ENCODE measurements at regions not wholly inside any gene's neighbourhood (a gene's known extent, or its start where the extent isn't known, plus 50 kb on each side); places are given as distances from the start of the nearest gene placed in this dataset.

- DNase-seq (ENCODE audit: low read depth) = no peak
- H3K4me3 ChIP-seq (ENCODE audit: low read depth, low read length) = no peak overlapping the region
- TF ChIP-seq CTCF (IDR thresholded peaks at IDR 0.05; ENCODE audit: insufficient read depth, low read depth, low read length) = no peak
Measured at GRCh38 chr6:147979966-147980365, 362.7 kb upstream of the SASH1 start.

GRCh38 chr6:147983581-147984366 is 358.9 kb upstream of the SASH1 start:
- DNase-seq (ENCODE audit: low read depth) = no peak
- no peak overlapping the region for H3K4me3 ChIP-seq (ENCODE audit: low read depth, low read length)
- TF ChIP-seq CTCF (IDR thresholded peaks at IDR 0.05; ENCODE audit: insufficient read depth, low read depth, low read length) = no peak

GRCh38 chr6:147986846-147987245 is 355.8 kb upstream of the SASH1 start:
- H3K4me3 ChIP-seq (ENCODE audit: low read depth, low read length) = no peak overlapping the region
- no peak for DNase-seq (ENCODE audit: low read depth)
- no peak for TF ChIP-seq CTCF (IDR thresholded peaks at IDR 0.05; ENCODE audit: insufficient read depth, low read depth, low read length)

- no peak for DNase-seq (ENCODE audit: low read depth)
- H3K4me3 ChIP-seq (ENCODE audit: low read depth, low read length) = no peak overlapping the region
- no peak for TF ChIP-seq CTCF (IDR thresholded peaks at IDR 0.05; ENCODE audit: insufficient read depth, low read depth, low read length)
Measured at GRCh38 chr6:147990159-147990558, 352.5 kb upstream of the SASH1 start.

GRCh38 chr6:147991961-147992360 is 350.7 kb upstream of the SASH1 start:
- H3K4me3 ChIP-seq (ENCODE audit: low read depth, low read length) = no peak overlapping the region
- TF ChIP-seq CTCF (IDR thresholded peaks at IDR 0.05; ENCODE audit: insufficient read depth, low read depth, low read length) = no peak
- no peak for DNase-seq (ENCODE audit: low read depth)

GRCh38 chr6:147999001-147999540 is 343.6 kb upstream of the SASH1 start:
- DNase-seq (ENCODE audit: low read depth) = no peak
- no peak for TF ChIP-seq CTCF (IDR thresholded peaks at IDR 0.05; ENCODE audit: insufficient read depth, low read depth, low read length)
- no peak overlapping the region for H3K4me3 ChIP-seq (ENCODE audit: low read depth, low read length)
